ENCODE measurements at regions not wholly inside any gene's neighbourhood (a gene's known extent, or its start where the extent isn't known, plus 50 kb on each side); places are given as distances from the start of the nearest gene placed in this dataset.

GRCh38 chr6:145148776-145149175 is 586.5 kb downstream of the EPM2A start:
- H3K4me1 ChIP-seq (ENCODE audit: insufficient read depth, low read length, poor library complexity, severe bottlenecking), result no peaks in the 10 kb centered on the region
- POLR2A ChIA-PET (ENCODE audit: low non-redundant PET), result no interaction called here
- no peak overlapping the region for H3K27ac ChIP-seq (ENCODE audit: low read depth, low read length, poor library complexity, severe bottlenecking)
- CTCF ChIA-PET, result no interaction called here
- intact Hi-C loops (cut with micrococcal nuclease; ENCODE audit: unreplicated experiment), result no loop called here
- H3K27me3 ChIP-seq (replicated peaks; ENCODE audit: insufficient read depth, low read depth, low read length, poor library complexity), result no peaks in the 10 kb centered on the region
- BruUV-seq (replicated peaks), result no TSS peak
- no peaks in the 10 kb centered on the region for H3K9me3 ChIP-seq (ENCODE audit: low read depth, low read length, poor library complexity, severe bottlenecking)
- no peak overlapping the region for H3K4me3 ChIP-seq (ENCODE audit: low read depth, low read length, poor library complexity, severe bottlenecking)
- DNase-seq (ENCODE audit: low spot score), result no peak
- no peaks in the 10 kb centered on the region for H3K36me3 ChIP-seq (ENCODE audit: insufficient read depth, low read length, poor library complexity, severe bottlenecking)
- no peak for TF ChIP-seq EZH2 (IDR thresholded peaks at IDR 0.05; ENCODE audit: borderline replicate concordance, low read depth, low read length, poor library complexity, severe bottlenecking)
- TF ChIP-seq, protein P1, sequence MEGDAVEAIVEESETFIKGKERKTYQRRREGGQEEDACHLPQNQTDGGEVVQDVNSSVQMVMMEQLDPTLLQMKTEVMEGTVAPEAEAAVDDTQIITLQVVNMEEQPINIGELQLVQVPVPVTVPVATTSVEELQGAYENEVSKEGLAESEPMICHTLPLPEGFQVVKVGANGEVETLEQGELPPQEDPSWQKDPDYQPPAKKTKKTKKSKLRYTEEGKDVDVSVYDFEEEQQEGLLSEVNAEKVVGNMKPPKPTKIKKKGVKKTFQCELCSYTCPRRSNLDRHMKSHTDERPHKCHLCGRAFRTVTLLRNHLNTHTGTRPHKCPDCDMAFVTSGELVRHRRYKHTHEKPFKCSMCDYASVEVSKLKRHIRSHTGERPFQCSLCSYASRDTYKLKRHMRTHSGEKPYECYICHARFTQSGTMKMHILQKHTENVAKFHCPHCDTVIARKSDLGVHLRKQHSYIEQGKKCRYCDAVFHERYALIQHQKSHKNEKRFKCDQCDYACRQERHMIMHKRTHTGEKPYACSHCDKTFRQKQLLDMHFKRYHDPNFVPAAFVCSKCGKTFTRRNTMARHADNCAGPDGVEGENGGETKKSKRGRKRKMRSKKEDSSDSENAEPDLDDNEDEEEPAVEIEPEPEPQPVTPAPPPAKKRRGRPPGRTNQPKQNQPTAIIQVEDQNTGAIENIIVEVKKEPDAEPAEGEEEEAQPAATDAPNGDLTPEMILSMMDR (conservative IDR thresholded peaks at IDR 0.05; ENCODE audit: low read depth, low read length), result no peak

GRCh38 chr6:145151624-145152023 is 583.7 kb downstream of the EPM2A start:
- no peaks in the 10 kb centered on the region for H3K27me3 ChIP-seq (replicated peaks; ENCODE audit: insufficient read depth, low read depth, low read length, poor library complexity)
- no peak for DNase-seq (ENCODE audit: low spot score)

DNA sequence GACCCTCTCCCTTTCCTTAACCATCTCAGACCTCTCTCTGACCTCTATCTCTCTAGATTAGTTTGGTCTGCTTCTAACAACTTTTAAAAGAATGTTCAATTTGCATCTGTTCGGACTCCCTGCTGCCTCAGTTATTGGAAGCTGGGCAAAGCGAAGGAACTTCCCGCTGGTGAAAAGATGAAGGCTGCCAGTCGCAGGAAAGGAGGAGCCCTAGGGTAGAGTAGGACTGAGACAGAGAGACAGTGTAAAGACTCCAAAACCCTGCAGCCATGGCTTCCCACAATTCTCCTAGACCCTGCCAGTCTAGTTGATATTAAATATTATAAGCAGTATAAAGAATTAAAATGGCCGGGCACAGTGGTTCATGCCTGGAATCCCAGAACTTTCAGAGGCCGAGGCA is 581.8 kb downstream of the EPM2A start:
- no peak for DNase-seq (ENCODE audit: low spot score)
- POLR2A ChIA-PET (ENCODE audit: low non-redundant PET), result no interaction called here

More at GRCh38 chr6:145151624-145152023, 583.7 kb downstream of the EPM2A start:
- Histone ChIP-seq H3K4me3 (ENCODE audit: low read depth, low read length, poor library complexity, severe bottlenecking) (no peak overlapping the region), H3K27ac (ENCODE audit: low read depth, low read length, poor library complexity, severe bottlenecking) (no peak overlapping the region), H3K36me3 (ENCODE audit: insufficient read depth, low read length, poor library complexity, severe bottlenecking) (no peaks in the 10 kb centered on the region), H3K4me1 (ENCODE audit: insufficient read depth, low read length, poor library complexity, severe bottlenecking) (no peaks in the 10 kb centered on the region), H3K9me3 (ENCODE audit: low read depth, low read length, poor library complexity, severe bottlenecking) (no peaks in the 10 kb centered on the region)
- CTCF ChIA-PET, result no interaction called here
- TF ChIP-seq EZH2 (IDR thresholded peaks at IDR 0.05; ENCODE audit: borderline replicate concordance, low read depth, low read length, poor library complexity, severe bottlenecking), result no peak
- TF ChIP-seq, protein P1 (conservative IDR thresholded peaks at IDR 0.05; ENCODE audit: low read depth, low read length), result no peak
- intact Hi-C loops (cut with micrococcal nuclease; ENCODE audit: unreplicated experiment), result no loop called here
- POLR2A ChIA-PET (ENCODE audit: low non-redundant PET), result no interaction called here
- no TSS peak for BruUV-seq (replicated peaks)

More for the DNA sequence above, 581.8 kb downstream of the EPM2A start:
- no peak overlapping the region for H3K4me3 ChIP-seq (ENCODE audit: low read depth, low read length, poor library complexity, severe bottlenecking)
- CTCF ChIA-PET, result no interaction called here
- TF ChIP-seq, protein P1 (conservative IDR thresholded peaks at IDR 0.05; ENCODE audit: low read depth, low read length), result no peak
- TF ChIP-seq EZH2 (IDR thresholded peaks at IDR 0.05; ENCODE audit: borderline replicate concordance, low read depth, low read length, poor library complexity, severe bottlenecking), result no peak
- no peaks in the 10 kb centered on the region for H3K27me3 ChIP-seq (replicated peaks; ENCODE audit: insufficient read depth, low read depth, low read length, poor library complexity)
- no peaks in the 10 kb centered on the region for H3K4me1 ChIP-seq (ENCODE audit: insufficient read depth, low read length, poor library complexity, severe bottlenecking)
- H3K9me3 ChIP-seq (ENCODE audit: low read depth, low read length, poor library complexity, severe bottlenecking), result peaks cover 6% of the 10 kb centered on the region
- H3K36me3 ChIP-seq (ENCODE audit: insufficient read depth, low read length, poor library complexity, severe bottlenecking), result no peaks in the 10 kb centered on the region
- no peak overlapping the region for H3K27ac ChIP-seq (ENCODE audit: low read depth, low read length, poor library complexity, severe bottlenecking)
- intact Hi-C loops (cut with micrococcal nuclease; ENCODE audit: unreplicated experiment), result no loop called here
- BruUV-seq (replicated peaks), result no TSS peak
